ENCODE measurements at regions not wholly inside any gene's neighbourhood (a gene's known extent, or its start where the extent isn't known, plus 50 kb on each side); places are given as distances from the start of the nearest gene placed in this dataset.

DNA sequence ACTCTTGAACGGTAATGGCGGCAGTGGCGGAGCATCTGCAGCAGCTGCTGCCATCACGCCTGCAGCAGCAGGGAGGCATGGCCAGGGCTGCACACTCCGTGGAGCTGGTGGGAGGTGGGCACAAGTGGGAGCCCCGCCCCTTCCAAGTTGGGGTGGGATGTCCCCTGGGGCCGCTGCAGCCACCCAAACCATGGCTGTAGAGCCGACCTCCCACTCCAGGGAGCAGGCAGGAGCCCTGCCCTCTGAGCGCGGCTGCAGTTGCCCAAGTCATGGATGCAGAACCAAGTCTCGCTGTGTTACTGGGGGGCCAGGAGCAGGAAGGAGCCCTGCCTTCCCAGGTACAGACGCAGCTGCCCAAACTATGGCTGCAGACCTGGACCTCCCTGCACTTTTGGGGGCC lies 215.3 kb upstream of the VLDLR start:
- TF ChIP-seq CEBPB (IDR thresholded peaks at IDR 0.05; ENCODE audit: low read depth, low read length) (no peak), BHLHE40 (IDR thresholded peaks at IDR 0.05; ENCODE audit: low read depth, low read length) (no peak), SMC3 (IDR thresholded peaks at IDR 0.05; ENCODE audit: low read depth, low read length) (no peak), RFX5 (IDR thresholded peaks at IDR 0.05; ENCODE audit: low read depth, low read length) (no peak), MXI1 (IDR thresholded peaks at IDR 0.05; ENCODE audit: borderline replicate concordance, low read depth, low read length) (no peak), CHD1 (IDR thresholded peaks at IDR 0.05; ENCODE audit: low read depth, low read length) (no peak), MAZ (IDR thresholded peaks at IDR 0.05; ENCODE audit: borderline replicate concordance, low read depth, low read length) (no peak), POLR2A (IDR thresholded peaks at IDR 0.05; ENCODE audit: low read depth, low read length) (no peak), NFE2L2 (IDR thresholded peaks at IDR 0.05; ENCODE audit: low read depth, low read length) (no peak), FOS (IDR thresholded peaks at IDR 0.05; ENCODE audit: low read depth, low read length) (no peak), MAFK (IDR thresholded peaks at IDR 0.05; ENCODE audit: low read depth, low read length) (no peak)
- TF ChIP-seq, protein P1, sequence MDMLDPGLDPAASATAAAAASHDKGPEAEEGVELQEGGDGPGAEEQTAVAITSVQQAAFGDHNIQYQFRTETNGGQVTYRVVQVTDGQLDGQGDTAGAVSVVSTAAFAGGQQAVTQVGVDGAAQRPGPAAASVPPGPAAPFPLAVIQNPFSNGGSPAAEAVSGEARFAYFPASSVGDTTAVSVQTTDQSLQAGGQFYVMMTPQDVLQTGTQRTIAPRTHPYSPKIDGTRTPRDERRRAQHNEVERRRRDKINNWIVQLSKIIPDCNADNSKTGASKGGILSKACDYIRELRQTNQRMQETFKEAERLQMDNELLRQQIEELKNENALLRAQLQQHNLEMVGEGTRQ (IDR thresholded peaks at IDR 0.05; ENCODE audit: low read depth, low read length), result no peak
- TF ChIP-seq, protein P2, sequence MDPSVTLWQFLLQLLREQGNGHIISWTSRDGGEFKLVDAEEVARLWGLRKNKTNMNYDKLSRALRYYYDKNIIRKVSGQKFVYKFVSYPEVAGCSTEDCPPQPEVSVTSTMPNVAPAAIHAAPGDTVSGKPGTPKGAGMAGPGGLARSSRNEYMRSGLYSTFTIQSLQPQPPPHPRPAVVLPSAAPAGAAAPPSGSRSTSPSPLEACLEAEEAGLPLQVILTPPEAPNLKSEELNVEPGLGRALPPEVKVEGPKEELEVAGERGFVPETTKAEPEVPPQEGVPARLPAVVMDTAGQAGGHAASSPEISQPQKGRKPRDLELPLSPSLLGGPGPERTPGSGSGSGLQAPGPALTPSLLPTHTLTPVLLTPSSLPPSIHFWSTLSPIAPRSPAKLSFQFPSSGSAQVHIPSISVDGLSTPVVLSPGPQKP (IDR thresholded peaks at IDR 0.05; ENCODE audit: borderline replicate concordance, low read depth, low read length), result no peak
- Histone ChIP-seq H3K9me1 (ENCODE audit: insufficient read depth, low read length) (no peaks in the 10 kb centered on the region), H4K8ac (ENCODE audit: low read depth in 2 of 2, low read length in 2 of 2) (no peak overlapping the region), H4K20me1 (ENCODE audit: insufficient read depth, low read length) (no peaks in the 10 kb centered on the region), H2BK120ac (ENCODE audit: low read depth, low read length) (no peak overlapping the region), H2BK15ac (ENCODE audit: low read depth, low read length) (no peak overlapping the region), H3K9ac (ENCODE audit: low read depth, low read length) (no peak overlapping the region), H2AFZ (replicated peaks; ENCODE audit: low read length, poor library complexity) (peak overlapping the region; percentile 23), H3K4me3 (ENCODE audit: insufficient read depth, low read depth, low read length) (no peak overlapping the region), H3K79me1 (ENCODE audit: low read depth in 1 of 2, low read length in 2 of 2) (no peaks in the 10 kb centered on the region), H2AK5ac (ENCODE audit: low read depth, low read length) (no peak overlapping the region), H2BK5ac (ENCODE audit: low read depth, low read length, poor library complexity, severe bottlenecking) (no peak overlapping the region), H4K5ac (ENCODE audit: low read depth, low read length) (no peak overlapping the region), H3K14ac (replicated peaks; ENCODE audit: low read depth, low read length) (no peak overlapping the region), H3K4me1 (ENCODE audit: control insufficient read depth, insufficient read depth, low read length) (no peaks in the 10 kb centered on the region), H3K18ac (ENCODE audit: low read depth, low read length) (no peak overlapping the region), H3K27me3 (ENCODE audit: control insufficient read depth, insufficient read depth, low read length) (no peaks in the 10 kb centered on the region; the same call in 1 of the 2 replicates), H3K9me3 (ENCODE audit: control insufficient read depth, insufficient read depth, low read length) (no peaks in the 10 kb centered on the region), H4K91ac (ENCODE audit: insufficient read depth, low read depth, low read length) (no peak overlapping the region), H2BK20ac (ENCODE audit: low read depth, low read length) (no peak overlapping the region), H3K36me3 (ENCODE audit: control insufficient read depth, insufficient read depth, low read length) (no peaks in the 10 kb centered on the region), H3K4me2 (ENCODE audit: low read depth, low read length) (no peak overlapping the region), H3K56ac (ENCODE audit: extremely low read depth, insufficient read depth, low read length) (no peak overlapping the region), H3K27ac (ENCODE audit: insufficient read depth, low read length) (no peak overlapping the region), H3K23ac (ENCODE audit: low read depth, low read length) (no peak overlapping the region), H3K4ac (ENCODE audit: low read depth, low read length) (no peak overlapping the region), H2AK9ac (replicated peaks; ENCODE audit: low read depth, low read length, poor library complexity) (no peak overlapping the region)
- ChIA-PET POLR2A (ENCODE audit: unreplicated experiment) (interaction anchor here (0.6 kb wide), 1 partner anchor 145 kb away, joined by 3 read pairs; no protein-coding TSS in a partner anchor), CTCF (no interaction called here)
- BruUV-seq (replicated peaks), result no TSS peak
- ATAC-seq (ENCODE audit: low read depth) (no peak), DNase-seq (no peak)
- intact Hi-C loops (cut with micrococcal nuclease) (no loop called here), in situ Hi-C loops (cut with MboI; ENCODE audit: low sequenced_read_pairs) (no loop called here), dilution Hi-C loops (cut with HindIII; ENCODE audit: low sequenced_read_pairs, unreplicated experiment) (no loop called here)
- 68% methylated on average over 7 of the region's 12 CpGs; no CpG with 5 or more reads in 1 of the 2 experiments for WGBS, 2 experiments (ENCODE audit: extremely low coverage in 2 of 2, insufficient read length in 1 of 2)

All from IMR-90 (cell line).